ENCODE measurements at regions not wholly inside any gene's neighbourhood (a gene's known extent, or its start where the extent isn't known, plus 50 kb on each side); places are given as distances from the start of the nearest gene placed in this dataset.

- Histone ChIP-seq H3K4me1 (ENCODE audit: insufficient read depth, low read length) (no peaks in the 10 kb centered on the region), H3K79me2 (ENCODE audit: insufficient read depth, low read length) (no peaks in the 10 kb centered on the region), H3K9me3 (ENCODE audit: low read depth, low read length) (peaks cover 2% of the 10 kb centered on the region), H3K27ac (ENCODE audit: low read depth, low read length) (no peak overlapping the region), H3K27me3 (ENCODE audit: insufficient read depth, low read length) (no peaks in the 10 kb centered on the region), H3K4me3 (ENCODE audit: insufficient read depth, low read length) (no peak overlapping the region), H2AFZ (ENCODE audit: low read length) (no peak overlapping the region), H3K4me2 (ENCODE audit: insufficient read depth, low read length) (no peak overlapping the region), H3K36me3 (ENCODE audit: insufficient read depth, low read length) (no peaks in the 10 kb centered on the region), H4K20me1 (ENCODE audit: insufficient read depth, low read length) (no peaks in the 10 kb centered on the region)
- no peak for DNase-seq (ENCODE audit: insufficient read length, low spot score, missing footprints)
- no peak for TF ChIP-seq CTCF (IDR thresholded peaks at IDR 0.05; ENCODE audit: extremely low read depth, low read depth, low read length)
These were observed 988.4 kb downstream of the FLRT2 start for GRCh38 chr14:86518298-86518697.

GRCh38 chr14:86515195-86515594, 985.3 kb downstream of the FLRT2 start:
- no peaks in the 10 kb centered on the region for H3K27me3 ChIP-seq (ENCODE audit: insufficient read depth, low read length)
- no peaks in the 10 kb centered on the region for H4K20me1 ChIP-seq (ENCODE audit: insufficient read depth, low read length)
- H3K4me2 ChIP-seq (ENCODE audit: insufficient read depth, low read length): no peak overlapping the region
- DNase-seq (ENCODE audit: insufficient read length, low spot score, missing footprints): no peak
- H3K27ac ChIP-seq (ENCODE audit: low read depth, low read length): no peak overlapping the region
- H3K4me3 ChIP-seq (ENCODE audit: insufficient read depth, low read length): no peak overlapping the region
- no peak for TF ChIP-seq CTCF (IDR thresholded peaks at IDR 0.05; ENCODE audit: extremely low read depth, low read depth, low read length)
- H3K4me1 ChIP-seq (ENCODE audit: insufficient read depth, low read length): no peaks in the 10 kb centered on the region
- H3K79me2 ChIP-seq (ENCODE audit: insufficient read depth, low read length): no peaks in the 10 kb centered on the region
- H3K9me3 ChIP-seq (ENCODE audit: low read depth, low read length): peaks cover 2% of the 10 kb centered on the region
- H2AFZ ChIP-seq (ENCODE audit: low read length): no peak overlapping the region
- H3K36me3 ChIP-seq (ENCODE audit: insufficient read depth, low read length): no peaks in the 10 kb centered on the region

GRCh38 chr14:86513564-86513963, 983.6 kb downstream of the FLRT2 start:
- Histone ChIP-seq H3K4me2 (ENCODE audit: insufficient read depth, low read length) (no peak overlapping the region), H3K27ac (ENCODE audit: low read depth, low read length) (no peak overlapping the region), H3K4me1 (ENCODE audit: insufficient read depth, low read length) (no peaks in the 10 kb centered on the region), H4K20me1 (ENCODE audit: insufficient read depth, low read length) (no peaks in the 10 kb centered on the region), H3K4me3 (ENCODE audit: insufficient read depth, low read length) (no peak overlapping the region), H3K79me2 (ENCODE audit: insufficient read depth, low read length) (no peaks in the 10 kb centered on the region), H3K27me3 (ENCODE audit: insufficient read depth, low read length) (no peaks in the 10 kb centered on the region), H2AFZ (ENCODE audit: low read length) (no peak overlapping the region), H3K36me3 (ENCODE audit: insufficient read depth, low read length) (no peaks in the 10 kb centered on the region), H3K9me3 (ENCODE audit: low read depth, low read length) (peaks cover 2% of the 10 kb centered on the region)
- no peak for TF ChIP-seq CTCF (IDR thresholded peaks at IDR 0.05; ENCODE audit: extremely low read depth, low read depth, low read length)
- no peak for DNase-seq (ENCODE audit: insufficient read length, low spot score, missing footprints)

- no peak for TF ChIP-seq CTCF (IDR thresholded peaks at IDR 0.05; ENCODE audit: extremely low read depth, low read depth, low read length)
- H3K9me3 ChIP-seq (ENCODE audit: low read depth, low read length): peaks cover 2% of the 10 kb centered on the region
These were observed 983.1 kb downstream of the FLRT2 start for GRCh38 chr14:86513056-86513455.

More at GRCh38 chr14:86513056-86513455, 983.1 kb downstream of the FLRT2 start:
- Histone ChIP-seq H3K79me2 (ENCODE audit: insufficient read depth, low read length) (no peaks in the 10 kb centered on the region), H3K36me3 (ENCODE audit: insufficient read depth, low read length) (no peaks in the 10 kb centered on the region), H3K4me1 (ENCODE audit: insufficient read depth, low read length) (no peaks in the 10 kb centered on the region), H2AFZ (ENCODE audit: low read length) (no peak overlapping the region), H4K20me1 (ENCODE audit: insufficient read depth, low read length) (no peaks in the 10 kb centered on the region), H3K4me3 (ENCODE audit: insufficient read depth, low read length) (no peak overlapping the region), H3K4me2 (ENCODE audit: insufficient read depth, low read length) (no peak overlapping the region), H3K27me3 (ENCODE audit: insufficient read depth, low read length) (no peaks in the 10 kb centered on the region), H3K27ac (ENCODE audit: low read depth, low read length) (no peak overlapping the region)
- DNase-seq (ENCODE audit: insufficient read length, low spot score, missing footprints): no peak
